ENCODE measurements at regions not wholly inside any gene's neighbourhood (a gene's known extent, or its start where the extent isn't known, plus 50 kb on each side); places are given as distances from the start of the nearest gene placed in this dataset.

DNA sequence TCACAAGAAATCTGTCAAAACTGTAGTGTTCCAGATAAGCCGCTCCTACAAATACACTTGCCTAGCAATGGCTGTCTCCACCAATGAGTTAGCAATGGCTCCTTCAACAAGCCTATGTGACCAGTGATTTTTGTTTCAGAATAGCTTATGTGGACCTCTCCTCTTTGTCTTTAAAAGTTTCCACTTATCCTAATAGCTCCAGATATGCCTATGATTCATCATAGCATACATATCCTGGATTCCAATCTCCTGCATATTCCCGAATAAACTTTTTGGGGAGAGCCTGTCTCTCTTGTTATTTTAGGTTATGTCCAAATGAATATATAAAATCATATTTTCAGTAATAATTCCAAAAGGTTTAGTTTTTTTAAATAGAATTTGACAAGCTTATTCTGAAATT, 510.6 kb downstream of the ARL4A start:
- no peak overlapping the region for H3K4me3 ChIP-seq
- intact Hi-C loops (cut with DNase I), result no loop called here
- H3K27me3 ChIP-seq, result no peaks in the 10 kb centered on the region
- no peak overlapping the region for H3K27ac ChIP-seq
- H3K9me3 ChIP-seq, result no peaks in the 10 kb centered on the region
- WGBS, 2 donors, result 90 to 93% methylated on average over 2 of the region's 2 CpGs
- H3K36me3 ChIP-seq, result no peaks in the 10 kb centered on the region
- ATAC-seq (no peak), DNase-seq (no peak)
- TF ChIP-seq, protein P1, sequence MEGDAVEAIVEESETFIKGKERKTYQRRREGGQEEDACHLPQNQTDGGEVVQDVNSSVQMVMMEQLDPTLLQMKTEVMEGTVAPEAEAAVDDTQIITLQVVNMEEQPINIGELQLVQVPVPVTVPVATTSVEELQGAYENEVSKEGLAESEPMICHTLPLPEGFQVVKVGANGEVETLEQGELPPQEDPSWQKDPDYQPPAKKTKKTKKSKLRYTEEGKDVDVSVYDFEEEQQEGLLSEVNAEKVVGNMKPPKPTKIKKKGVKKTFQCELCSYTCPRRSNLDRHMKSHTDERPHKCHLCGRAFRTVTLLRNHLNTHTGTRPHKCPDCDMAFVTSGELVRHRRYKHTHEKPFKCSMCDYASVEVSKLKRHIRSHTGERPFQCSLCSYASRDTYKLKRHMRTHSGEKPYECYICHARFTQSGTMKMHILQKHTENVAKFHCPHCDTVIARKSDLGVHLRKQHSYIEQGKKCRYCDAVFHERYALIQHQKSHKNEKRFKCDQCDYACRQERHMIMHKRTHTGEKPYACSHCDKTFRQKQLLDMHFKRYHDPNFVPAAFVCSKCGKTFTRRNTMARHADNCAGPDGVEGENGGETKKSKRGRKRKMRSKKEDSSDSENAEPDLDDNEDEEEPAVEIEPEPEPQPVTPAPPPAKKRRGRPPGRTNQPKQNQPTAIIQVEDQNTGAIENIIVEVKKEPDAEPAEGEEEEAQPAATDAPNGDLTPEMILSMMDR (IDR thresholded peaks at IDR 0.05), result no peak
- H3K4me1 ChIP-seq, result no peaks in the 10 kb centered on the region

DNA sequence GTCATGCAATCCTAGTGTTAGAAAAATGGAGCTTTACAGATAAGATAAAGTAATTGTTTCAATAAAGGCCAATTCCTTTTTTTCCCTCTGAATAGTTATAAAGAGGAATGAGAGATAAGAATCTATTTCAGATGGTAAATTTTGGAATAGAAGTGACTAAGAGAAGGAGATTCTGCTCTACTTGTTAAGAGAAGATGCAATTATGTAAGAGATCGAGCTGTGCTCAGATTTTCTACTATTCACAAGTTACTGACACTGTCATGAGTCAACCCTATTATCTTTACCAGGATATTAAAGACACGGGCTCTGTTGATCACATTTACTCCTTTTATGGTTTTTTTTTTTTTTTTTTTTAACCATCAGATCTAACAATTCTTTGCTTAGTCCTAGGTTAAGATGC, 511.3 kb downstream of the ARL4A start:
- H3K4me1 ChIP-seq, result no peaks in the 10 kb centered on the region
- H3K4me3 ChIP-seq, result no peak overlapping the region
- H3K27ac ChIP-seq, result no peak overlapping the region
- no peaks in the 10 kb centered on the region for H3K9me3 ChIP-seq
- WGBS, 2 donors, result 58 to 64% methylated on average over 2 of the region's 2 CpGs
- no peaks in the 10 kb centered on the region for H3K36me3 ChIP-seq
- DNase-seq, result no peak
- H3K27me3 ChIP-seq, result no peaks in the 10 kb centered on the region
- intact Hi-C loops (cut with DNase I), result no loop called here
- no peak for ATAC-seq
- TF ChIP-seq, protein P1 (IDR thresholded peaks at IDR 0.05), result no peak

DNA sequence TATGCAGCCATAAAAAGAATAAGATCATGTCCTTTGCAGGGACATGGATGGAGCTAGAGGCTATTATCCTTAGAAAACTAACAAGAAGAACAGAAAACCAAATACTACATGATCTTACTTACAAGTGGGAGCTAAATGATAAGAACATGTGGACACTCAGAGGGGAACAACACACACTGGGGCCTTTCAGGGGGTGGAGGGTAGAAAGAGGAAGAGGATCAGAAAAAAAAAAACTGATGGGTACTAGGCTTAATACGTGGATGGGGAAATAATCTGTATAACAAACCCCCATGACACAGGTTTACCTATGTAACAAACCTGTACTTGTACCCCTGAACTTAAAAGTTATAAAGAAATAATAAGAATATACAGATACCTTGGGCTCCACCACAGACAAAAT, 514.2 kb downstream of the ARL4A start:
- Histone ChIP-seq H3K36me3 (no peaks in the 10 kb centered on the region), H3K4me1 (no peaks in the 10 kb centered on the region), H3K27me3 (no peaks in the 10 kb centered on the region), H3K4me3 (no peak overlapping the region), H3K9me3 (no peaks in the 10 kb centered on the region), H3K27ac (no peak overlapping the region)
- TF ChIP-seq, protein P1 (IDR thresholded peaks at IDR 0.05), result no peak
- no peak for DNase-seq
- intact Hi-C loops (cut with DNase I), result no loop called here
- WGBS, 2 donors, result 57% methylated on average over 1 of the region's 1 CpG
- ATAC-seq, result no peak

DNA sequence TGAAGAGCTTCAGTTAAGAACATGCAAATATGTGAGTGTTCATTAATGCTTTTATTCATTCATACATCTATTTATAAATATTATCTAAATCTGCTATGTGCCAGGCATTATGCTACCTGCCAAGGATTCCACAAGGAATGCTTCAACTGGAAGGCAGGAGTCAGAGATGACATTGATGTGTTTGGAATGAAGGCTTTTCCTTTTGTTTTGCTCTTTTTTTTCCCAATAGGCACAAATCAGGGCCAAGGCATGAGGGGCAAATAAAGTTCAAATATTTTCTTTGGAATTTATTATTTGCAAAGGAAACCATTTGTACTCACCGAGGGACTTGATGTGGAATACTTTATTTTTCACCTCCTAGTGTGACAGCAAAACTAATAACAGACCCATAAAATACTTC, 530.3 kb downstream of the ARL4A start:
- H3K27ac ChIP-seq, result peak overlapping the region in 1 of 10 donors; percentile 4
- 28 to 32% methylated on average over 1 of the region's 1 CpG for WGBS, 2 donors

More for the DNA sequence above, 530.3 kb downstream of the ARL4A start:
- Histone ChIP-seq H3K4me1 (peaks cover 0 to 14% (median 7%) of the 10 kb centered on the region in 9 donors), H3K4me3 (no peak overlapping the region), H3K9me3 (no peaks in the 10 kb centered on the region), H3K27me3 (no peaks in the 10 kb centered on the region), H3K36me3 (no peaks in the 10 kb centered on the region)
- DNase-seq (no peak), ATAC-seq (peak in 3 of 8 donors; percentile 38 to 46 (median 44))
- TF ChIP-seq, protein P1 (IDR thresholded peaks at IDR 0.05), result no peak
- intact Hi-C loops (cut with DNase I), result no loop called here

Measured in heart right ventricle (tissue), 16 donors.